ENCODE measurements at regions not wholly inside any gene's neighbourhood (a gene's known extent, or its start where the extent isn't known, plus 50 kb on each side); places are given as distances from the start of the nearest gene placed in this dataset.

GRCh38 chr20:52251827-52252226 lies 60.2 kb upstream of the ZFP64 start:
- DNase-seq (no peak), ATAC-seq (no peak)
- TF ChIP-seq, protein P1, sequence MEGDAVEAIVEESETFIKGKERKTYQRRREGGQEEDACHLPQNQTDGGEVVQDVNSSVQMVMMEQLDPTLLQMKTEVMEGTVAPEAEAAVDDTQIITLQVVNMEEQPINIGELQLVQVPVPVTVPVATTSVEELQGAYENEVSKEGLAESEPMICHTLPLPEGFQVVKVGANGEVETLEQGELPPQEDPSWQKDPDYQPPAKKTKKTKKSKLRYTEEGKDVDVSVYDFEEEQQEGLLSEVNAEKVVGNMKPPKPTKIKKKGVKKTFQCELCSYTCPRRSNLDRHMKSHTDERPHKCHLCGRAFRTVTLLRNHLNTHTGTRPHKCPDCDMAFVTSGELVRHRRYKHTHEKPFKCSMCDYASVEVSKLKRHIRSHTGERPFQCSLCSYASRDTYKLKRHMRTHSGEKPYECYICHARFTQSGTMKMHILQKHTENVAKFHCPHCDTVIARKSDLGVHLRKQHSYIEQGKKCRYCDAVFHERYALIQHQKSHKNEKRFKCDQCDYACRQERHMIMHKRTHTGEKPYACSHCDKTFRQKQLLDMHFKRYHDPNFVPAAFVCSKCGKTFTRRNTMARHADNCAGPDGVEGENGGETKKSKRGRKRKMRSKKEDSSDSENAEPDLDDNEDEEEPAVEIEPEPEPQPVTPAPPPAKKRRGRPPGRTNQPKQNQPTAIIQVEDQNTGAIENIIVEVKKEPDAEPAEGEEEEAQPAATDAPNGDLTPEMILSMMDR (IDR thresholded peaks at IDR 0.05), result no peak
- no peaks in the 10 kb centered on the region for H3K4me1 ChIP-seq
- H3K27ac ChIP-seq, result no peak overlapping the region
- no peaks in the 10 kb centered on the region for H3K9me3 ChIP-seq
- H3K36me3 ChIP-seq, result no peaks in the 10 kb centered on the region
- H3K27me3 ChIP-seq (ENCODE audit: low read depth), result no peaks in the 10 kb centered on the region
- no peak overlapping the region for H3K4me3 ChIP-seq
- intact Hi-C loops (cut with DNase I), result no loop called here

DNA sequence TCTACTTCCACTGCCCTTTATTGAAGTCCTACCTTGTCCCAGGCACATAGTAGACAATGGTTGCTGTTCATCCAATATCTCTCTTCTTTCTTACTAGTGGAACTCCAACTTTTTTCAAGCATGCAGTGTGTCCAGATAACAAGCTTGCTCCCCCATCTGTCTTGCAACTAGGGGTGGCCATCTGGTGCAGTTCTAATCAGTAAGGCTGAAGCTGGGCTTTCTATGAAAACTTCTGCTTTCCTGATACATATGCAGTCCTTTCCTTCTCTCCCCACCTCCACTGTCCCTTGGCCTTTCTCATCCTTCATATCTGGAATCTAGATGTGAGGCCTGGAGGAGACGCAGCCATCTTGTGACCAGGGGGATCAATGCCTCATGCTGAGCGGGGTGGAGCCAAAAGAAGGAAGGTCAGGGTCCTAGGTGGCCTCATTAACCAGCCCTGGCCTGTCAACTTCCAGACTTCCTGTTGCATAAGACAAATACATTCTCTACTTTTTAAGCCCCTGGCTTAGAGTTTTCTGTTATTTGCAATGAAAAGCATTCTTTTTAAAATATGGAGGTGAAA lies 59.6 kb upstream of the ZFP64 start:
- no peak overlapping the region for H3K4me3 ChIP-seq
- no peaks in the 10 kb centered on the region for H3K36me3 ChIP-seq
- ATAC-seq (no peak), DNase-seq (no peak)
- no peak overlapping the region for H3K27ac ChIP-seq
- H3K27me3 ChIP-seq (ENCODE audit: low read depth), result no peaks in the 10 kb centered on the region
- H3K4me1 ChIP-seq, result no peaks in the 10 kb centered on the region
- intact Hi-C loops (cut with DNase I), result no loop called here
- H3K9me3 ChIP-seq, result no peaks in the 10 kb centered on the region
- TF ChIP-seq, protein P1 (IDR thresholded peaks at IDR 0.05), result no peak

- Histone ChIP-seq H3K27me3 (ENCODE audit: low read depth) (no peaks in the 10 kb centered on the region), H3K36me3 (no peaks in the 10 kb centered on the region), H3K4me1 (no peaks in the 10 kb centered on the region), H3K9me3 (no peaks in the 10 kb centered on the region), H3K27ac (no peak overlapping the region), H3K4me3 (no peak overlapping the region)
- no peak for DNase-seq
- TF ChIP-seq, protein P1 (IDR thresholded peaks at IDR 0.05), result no peak
- intact Hi-C loops (cut with DNase I), result no loop called here
- ATAC-seq, result no peak
These were observed 56.0 kb upstream of the ZFP64 start for GRCh38 chr20:52247548-52247947.

GRCh38 chr20:52246366-52246765 lies 54.8 kb upstream of the ZFP64 start:
- ATAC-seq (no peak), DNase-seq (no peak)
- Histone ChIP-seq H3K4me3 (no peak overlapping the region), H3K4me1 (no peaks in the 10 kb centered on the region), H3K27ac (no peak overlapping the region), H3K9me3 (no peaks in the 10 kb centered on the region), H3K36me3 (no peaks in the 10 kb centered on the region), H3K27me3 (ENCODE audit: low read depth) (peaks cover 6% of the 10 kb centered on the region)
- intact Hi-C loops (cut with DNase I), result no loop called here
- TF ChIP-seq, protein P1 (IDR thresholded peaks at IDR 0.05), result no peak

GRCh38 chr20:52244702-52245101 lies 53.1 kb upstream of the ZFP64 start:
- H3K27me3 ChIP-seq (ENCODE audit: low read depth), result peaks cover 6% of the 10 kb centered on the region
- intact Hi-C loops (cut with DNase I), result no loop called here
- no peak for ATAC-seq

More at GRCh38 chr20:52244702-52245101, 53.1 kb upstream of the ZFP64 start:
- Histone ChIP-seq H3K27ac (no peak overlapping the region), H3K36me3 (no peaks in the 10 kb centered on the region), H3K4me1 (no peaks in the 10 kb centered on the region), H3K9me3 (no peaks in the 10 kb centered on the region), H3K4me3 (no peak overlapping the region)
- no peak for DNase-seq
- TF ChIP-seq, protein P1 (IDR thresholded peaks at IDR 0.05), result no peak

All from lower lobe of right lung (tissue), 2 donors.